ENCODE measurements at regions not wholly inside any gene's neighbourhood (a gene's known extent, or its start where the extent isn't known, plus 50 kb on each side); places are given as distances from the start of the nearest gene placed in this dataset.

DNA sequence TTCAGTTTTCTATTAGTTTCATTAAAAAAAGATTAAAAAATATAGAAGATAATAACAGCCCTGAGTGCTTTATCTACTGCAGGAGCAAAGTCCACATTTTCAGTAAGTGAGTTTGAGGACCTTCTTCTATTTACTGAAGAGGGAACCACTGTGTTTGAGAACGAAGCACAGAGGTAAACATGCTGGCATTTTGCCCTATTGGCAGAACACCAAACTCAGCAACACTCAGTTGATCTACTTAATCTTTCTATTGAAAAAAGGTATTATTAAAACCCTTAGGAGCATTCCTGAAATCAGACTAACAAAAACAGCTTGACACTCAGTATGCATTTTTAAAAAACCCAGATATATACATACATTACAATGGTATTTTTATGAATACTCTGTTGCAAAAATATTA, 1496.7 kb downstream of the TECRL start:
- in situ Hi-C loops (cut with MboI; ENCODE audit: low sequenced_read_pairs, unreplicated experiment) = no loop called here
- TF ChIP-seq, protein P1, sequence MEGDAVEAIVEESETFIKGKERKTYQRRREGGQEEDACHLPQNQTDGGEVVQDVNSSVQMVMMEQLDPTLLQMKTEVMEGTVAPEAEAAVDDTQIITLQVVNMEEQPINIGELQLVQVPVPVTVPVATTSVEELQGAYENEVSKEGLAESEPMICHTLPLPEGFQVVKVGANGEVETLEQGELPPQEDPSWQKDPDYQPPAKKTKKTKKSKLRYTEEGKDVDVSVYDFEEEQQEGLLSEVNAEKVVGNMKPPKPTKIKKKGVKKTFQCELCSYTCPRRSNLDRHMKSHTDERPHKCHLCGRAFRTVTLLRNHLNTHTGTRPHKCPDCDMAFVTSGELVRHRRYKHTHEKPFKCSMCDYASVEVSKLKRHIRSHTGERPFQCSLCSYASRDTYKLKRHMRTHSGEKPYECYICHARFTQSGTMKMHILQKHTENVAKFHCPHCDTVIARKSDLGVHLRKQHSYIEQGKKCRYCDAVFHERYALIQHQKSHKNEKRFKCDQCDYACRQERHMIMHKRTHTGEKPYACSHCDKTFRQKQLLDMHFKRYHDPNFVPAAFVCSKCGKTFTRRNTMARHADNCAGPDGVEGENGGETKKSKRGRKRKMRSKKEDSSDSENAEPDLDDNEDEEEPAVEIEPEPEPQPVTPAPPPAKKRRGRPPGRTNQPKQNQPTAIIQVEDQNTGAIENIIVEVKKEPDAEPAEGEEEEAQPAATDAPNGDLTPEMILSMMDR (IDR thresholded peaks at IDR 0.05; ENCODE audit: borderline replicate concordance, control extremely low read depth, extremely low read depth, insufficient read depth, missing control alignments) = no peak
- DNase-seq (ENCODE audit: low spot score) = no peak

DNA sequence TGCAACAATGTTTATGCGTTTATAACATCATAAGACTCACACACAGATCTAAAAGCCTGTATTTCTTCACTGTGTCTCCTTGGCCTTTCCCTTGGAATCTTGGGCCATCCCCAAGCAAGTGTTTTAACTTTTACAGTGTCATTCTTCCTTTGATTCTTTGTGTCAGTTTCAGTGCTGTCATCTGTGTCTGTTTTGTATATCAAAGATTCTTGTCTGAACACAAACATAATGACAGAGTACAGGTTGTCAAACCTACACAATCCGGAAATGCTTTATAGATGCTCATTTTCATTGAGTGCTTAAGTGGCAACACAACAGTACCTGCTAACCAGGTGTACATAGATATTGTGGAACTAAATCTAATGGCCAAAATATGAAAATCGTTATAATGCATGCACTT, 1500.0 kb downstream of the TECRL start:
- in situ Hi-C loops (cut with MboI; ENCODE audit: low sequenced_read_pairs, unreplicated experiment) = no loop called here
- TF ChIP-seq, protein P1 (IDR thresholded peaks at IDR 0.05; ENCODE audit: borderline replicate concordance, control extremely low read depth, extremely low read depth, insufficient read depth, missing control alignments) = no peak
- no peak for DNase-seq (ENCODE audit: low spot score)

DNA sequence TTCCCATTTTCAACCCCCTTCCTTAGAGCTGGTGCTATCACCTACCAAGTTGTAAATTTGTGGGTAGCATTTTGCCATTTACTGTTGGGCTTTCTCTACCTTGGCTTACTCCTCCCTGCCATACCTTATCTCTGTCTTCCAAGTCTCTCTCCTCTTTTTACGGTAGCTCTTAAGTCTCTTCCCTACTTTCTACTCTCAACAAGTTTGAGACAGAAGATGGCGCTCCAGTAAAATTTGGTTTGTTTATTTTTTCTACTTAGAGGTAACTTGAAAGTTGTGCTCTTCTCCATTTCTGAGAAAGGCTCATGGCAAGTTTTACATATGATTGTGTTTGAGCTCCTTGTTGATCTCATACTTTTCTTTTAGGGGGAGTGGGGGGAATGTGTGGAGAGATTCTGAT, 1508.1 kb downstream of the TECRL start:
- in situ Hi-C loops (cut with MboI; ENCODE audit: low sequenced_read_pairs, unreplicated experiment) = no loop called here
- TF ChIP-seq, protein P1 (IDR thresholded peaks at IDR 0.05; ENCODE audit: borderline replicate concordance, control extremely low read depth, extremely low read depth, insufficient read depth, missing control alignments) = no peak
- DNase-seq (ENCODE audit: low spot score) = no peak

DNA sequence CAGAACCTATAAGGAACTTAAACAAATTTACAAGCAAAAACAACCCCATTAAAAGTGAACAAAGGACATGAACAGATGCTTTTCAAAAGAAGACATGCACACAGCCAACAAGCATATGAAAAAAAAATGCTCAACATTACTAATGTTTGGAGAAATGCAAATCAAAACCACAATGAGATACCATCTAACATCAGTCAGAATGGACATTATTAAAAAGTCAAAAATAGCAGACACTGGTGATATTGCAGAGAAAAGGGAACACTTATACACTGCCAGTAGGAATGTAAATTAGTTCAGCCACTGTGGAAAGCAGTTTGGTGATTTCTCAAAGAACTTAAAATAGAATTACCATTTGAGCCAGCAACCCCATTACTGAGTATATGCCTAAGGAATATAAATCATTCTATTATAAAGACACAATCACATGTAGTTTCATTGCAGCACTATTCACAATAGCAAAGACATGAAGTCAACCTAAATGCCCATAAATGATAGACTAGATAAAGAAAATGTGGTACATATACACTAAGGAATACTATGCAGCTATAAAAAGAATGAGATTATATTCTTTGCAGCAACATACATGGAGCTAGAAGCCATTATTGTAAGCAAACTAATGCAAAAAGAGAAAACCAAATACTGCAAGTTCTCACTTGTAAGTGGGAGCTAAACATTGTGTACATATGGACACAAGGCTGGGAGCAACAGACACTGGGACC, 1509.4 kb downstream of the TECRL start:
- no peak for DNase-seq (ENCODE audit: low spot score)
- in situ Hi-C loops (cut with MboI; ENCODE audit: low sequenced_read_pairs, unreplicated experiment) = no loop called here
- TF ChIP-seq, protein P1 (IDR thresholded peaks at IDR 0.05; ENCODE audit: borderline replicate concordance, control extremely low read depth, extremely low read depth, insufficient read depth, missing control alignments) = no peak

DNA sequence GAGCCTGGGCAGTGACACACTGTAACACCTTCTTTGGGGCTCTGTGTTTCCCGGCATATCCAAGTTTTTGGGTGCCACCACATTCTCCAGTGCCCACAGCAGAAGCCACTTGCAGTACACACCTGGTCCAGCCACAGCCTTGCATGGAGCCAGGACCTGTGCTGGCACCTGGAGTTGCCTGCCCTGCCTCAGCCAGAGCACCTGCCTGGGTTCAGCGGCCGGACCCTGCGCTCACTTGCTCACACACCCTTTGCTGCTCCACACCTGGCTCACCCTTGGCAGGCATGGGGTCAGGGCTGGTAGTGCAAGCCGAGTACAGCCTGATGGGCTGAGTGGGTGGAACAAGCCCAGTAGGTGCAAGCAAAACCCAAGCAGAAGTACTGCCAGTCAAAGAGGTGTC, 1511.1 kb downstream of the TECRL start:
- in situ Hi-C loops (cut with MboI; ENCODE audit: low sequenced_read_pairs, unreplicated experiment) = no loop called here
- TF ChIP-seq, protein P1 (IDR thresholded peaks at IDR 0.05; ENCODE audit: borderline replicate concordance, control extremely low read depth, extremely low read depth, insufficient read depth, missing control alignments) = no peak
- no peak for DNase-seq (ENCODE audit: low spot score)

DNA sequence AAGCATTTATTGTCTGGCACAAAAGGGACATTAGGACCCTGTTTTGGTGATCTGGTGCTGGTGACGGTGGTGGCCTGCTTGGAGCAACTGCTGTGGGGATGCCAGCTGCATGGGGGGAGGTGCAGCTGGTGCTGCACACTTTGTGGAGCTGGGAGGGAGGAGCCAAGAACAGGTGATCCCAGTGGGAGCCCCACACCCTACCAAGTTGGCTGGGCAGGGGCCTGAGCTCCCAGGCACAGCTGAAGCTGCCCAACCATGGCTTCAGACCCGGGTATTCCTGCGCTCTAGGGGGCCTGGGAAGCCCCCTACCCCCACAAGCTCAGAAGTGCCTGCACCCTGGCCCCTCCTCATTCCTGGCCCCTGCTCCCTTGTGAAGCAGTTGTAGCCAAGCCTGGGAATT, 1512.5 kb downstream of the TECRL start:
- TF ChIP-seq, protein P1 (IDR thresholded peaks at IDR 0.05; ENCODE audit: borderline replicate concordance, control extremely low read depth, extremely low read depth, insufficient read depth, missing control alignments) = no peak
- DNase-seq (ENCODE audit: low spot score) = no peak
- in situ Hi-C loops (cut with MboI; ENCODE audit: low sequenced_read_pairs, unreplicated experiment) = no loop called here
